Tibial artery (tissue), 4 donors: ENCODE measurements at regions not wholly inside any gene's neighbourhood (a gene's known extent, or its start where the extent isn't known, plus 50 kb on each side); places are given as distances from the start of the nearest gene placed in this dataset.

ENCODE experiments used
- DNase-seq, 2 donors: peaks; one replicate each; pipeline ENCODE4 v3.0.0-alpha.2; 2019
- H3K27ac ChIP-seq, 2 donors: fragments of 200-600 bp; sonication (generic) in 1 of 2; 1 replicate in 1 of 2; 2 replicates in 1 of 2; pipeline ENCODE4 v1.5.1; 2018 to 2019; ENCODE audit warnings: mild to moderate bottlenecking in 1 of 2
- H3K27me3 ChIP-seq, 2 donors: fragments of 200-600 bp; sonication (generic) in 1 of 2; one replicate each; pipeline versions ENCODE4 v1.5.1 to v1.6.0; 2016 to 2019
- H3K36me3 ChIP-seq, 3 donors: fragments of 200-600 bp; sonication (generic) in 2 of 3; one replicate each; pipeline ENCODE4 v1.5.1; 2016 to 2019; ENCODE audit warnings: mild to moderate bottlenecking in 2 of 3
- H3K4me1 ChIP-seq, 4 donors: fragments of 200-600 bp; sonication (generic) in 2 of 4; 1 replicate in 3 of 4; 2 replicates in 1 of 4; pipeline ENCODE4 v1.5.1; 2016 to 2019
- H3K4me3 ChIP-seq, 2 donors: fragments of 200-600 bp; sonication (generic) in 1 of 2; 1 replicate in 1 of 2; 2 replicates in 1 of 2; pipeline ENCODE4 v1.5.1; 2018 to 2019; ENCODE audit warnings: mild to moderate bottlenecking in 2 of 2
- H3K9me3 ChIP-seq, 3 donors: fragments of 200-600 bp; sonication (generic) in 1 of 3; one replicate each; pipeline ENCODE4 v1.5.1; 2016 to 2019
- intact Hi-C: fragments of 100-400 bp; cut with DNase I; formaldehyde crosslinking; loops from one replicate; pipeline ENCODE4 v1.15.0; 2023; ENCODE audit warnings: low total_unique reads
- TF ChIP-seq, protein P1 (sequence below), 2 experiments: fragments of 200-600 bp in 1 of 2; fragments of 450-650 bp in 1 of 2; IDR thresholded peaks; one replicate each; pipeline ENCODE4 v1.5.1; 2017 to 2019; ENCODE audit warnings: antibody characterized with exemption in 2 of 2, mild to moderate bottlenecking in 1 of 2, moderate library complexity in 1 of 2

DNA sequence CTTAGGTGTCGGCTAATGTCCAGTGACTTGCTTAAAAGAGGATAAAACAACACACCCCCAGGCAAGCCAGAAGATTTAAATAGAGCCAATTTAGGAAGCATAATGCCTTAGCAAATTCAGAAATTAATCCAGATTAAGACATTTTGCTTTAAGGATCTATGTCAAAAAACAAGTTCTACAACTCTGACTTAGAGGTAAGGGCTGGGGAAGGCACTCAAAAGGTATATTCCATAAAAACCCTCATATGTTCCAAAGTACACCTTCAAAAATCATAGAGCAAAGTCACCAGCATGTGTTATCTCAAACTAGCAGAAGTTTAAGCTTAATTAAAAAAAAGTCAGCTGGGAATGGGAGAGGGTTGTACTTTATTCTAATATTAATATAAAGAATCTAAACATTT, 206.4 kb downstream of the NOL4 start:
- Histone ChIP-seq H3K27me3 (no peaks in the 10 kb centered on the region), H3K9me3 (no peaks in the 10 kb centered on the region), H3K4me1 (no peaks in the 10 kb centered on the region), H3K27ac (no peak overlapping the region), H3K4me3 (no peak overlapping the region), H3K36me3 (no peaks in the 10 kb centered on the region)
- intact Hi-C loops = no loop called here
- DNase-seq = no peak
- TF ChIP-seq, protein P1, sequence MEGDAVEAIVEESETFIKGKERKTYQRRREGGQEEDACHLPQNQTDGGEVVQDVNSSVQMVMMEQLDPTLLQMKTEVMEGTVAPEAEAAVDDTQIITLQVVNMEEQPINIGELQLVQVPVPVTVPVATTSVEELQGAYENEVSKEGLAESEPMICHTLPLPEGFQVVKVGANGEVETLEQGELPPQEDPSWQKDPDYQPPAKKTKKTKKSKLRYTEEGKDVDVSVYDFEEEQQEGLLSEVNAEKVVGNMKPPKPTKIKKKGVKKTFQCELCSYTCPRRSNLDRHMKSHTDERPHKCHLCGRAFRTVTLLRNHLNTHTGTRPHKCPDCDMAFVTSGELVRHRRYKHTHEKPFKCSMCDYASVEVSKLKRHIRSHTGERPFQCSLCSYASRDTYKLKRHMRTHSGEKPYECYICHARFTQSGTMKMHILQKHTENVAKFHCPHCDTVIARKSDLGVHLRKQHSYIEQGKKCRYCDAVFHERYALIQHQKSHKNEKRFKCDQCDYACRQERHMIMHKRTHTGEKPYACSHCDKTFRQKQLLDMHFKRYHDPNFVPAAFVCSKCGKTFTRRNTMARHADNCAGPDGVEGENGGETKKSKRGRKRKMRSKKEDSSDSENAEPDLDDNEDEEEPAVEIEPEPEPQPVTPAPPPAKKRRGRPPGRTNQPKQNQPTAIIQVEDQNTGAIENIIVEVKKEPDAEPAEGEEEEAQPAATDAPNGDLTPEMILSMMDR (IDR thresholded peaks at IDR 0.05) = no peak

GRCh38 chr18:34003687-34004086, 221.0 kb downstream of the NOL4 start:
- H3K4me3 ChIP-seq = no peak overlapping the region
- H3K9me3 ChIP-seq = no peaks in the 10 kb centered on the region
- no peak overlapping the region for H3K27ac ChIP-seq
- H3K4me1 ChIP-seq = no peaks in the 10 kb centered on the region
- no peak for DNase-seq
- intact Hi-C loops = loop anchor here (1.0 kb wide), 1 partner anchor 8 kb away; no protein-coding TSS in a partner anchor
- TF ChIP-seq, protein P1 (IDR thresholded peaks at IDR 0.05) = no peak
- H3K36me3 ChIP-seq = no peaks in the 10 kb centered on the region
- H3K27me3 ChIP-seq = no peaks in the 10 kb centered on the region

GRCh38 chr18:34002130-34002529, 222.6 kb downstream of the NOL4 start:
- Histone ChIP-seq H3K36me3 (no peaks in the 10 kb centered on the region), H3K4me3 (no peak overlapping the region), H3K9me3 (no peaks in the 10 kb centered on the region), H3K27me3 (no peaks in the 10 kb centered on the region), H3K27ac (no peak overlapping the region), H3K4me1 (no peaks in the 10 kb centered on the region)
- DNase-seq = no peak
- TF ChIP-seq, protein P1 (IDR thresholded peaks at IDR 0.05) = no peak
- intact Hi-C loops = no loop called here

DNA sequence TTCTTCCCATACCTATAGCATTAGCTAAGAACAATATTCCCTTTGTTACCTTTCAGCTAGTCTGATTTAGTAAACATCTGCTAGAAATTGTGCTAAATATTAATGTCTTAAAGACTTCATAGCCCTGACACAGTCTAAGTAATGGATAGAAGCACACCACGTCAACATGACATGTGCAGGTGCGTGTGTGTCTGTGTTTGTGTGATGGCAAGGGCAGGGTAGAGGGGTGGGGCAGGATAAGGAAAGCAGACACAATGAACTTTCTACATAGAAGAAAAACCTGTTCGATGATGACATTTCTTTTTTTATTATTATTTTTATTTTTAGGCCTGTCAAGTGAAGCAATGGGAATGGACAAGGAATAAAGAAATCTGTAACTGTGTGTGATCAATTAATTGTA, 223.3 kb downstream of the NOL4 start:
- H3K4me1 ChIP-seq = no peaks in the 10 kb centered on the region
- H3K27ac ChIP-seq = no peak overlapping the region
- no peak for DNase-seq
- TF ChIP-seq, protein P1 (IDR thresholded peaks at IDR 0.05) = no peak
- no peaks in the 10 kb centered on the region for H3K36me3 ChIP-seq
- intact Hi-C loops = no loop called here
- H3K9me3 ChIP-seq = no peaks in the 10 kb centered on the region
- H3K27me3 ChIP-seq = no peaks in the 10 kb centered on the region
- no peak overlapping the region for H3K4me3 ChIP-seq

GRCh38 chr18:33987206-33987605, 237.5 kb downstream of the NOL4 start:
- Histone ChIP-seq H3K9me3 (no peaks in the 10 kb centered on the region), H3K27ac (no peak overlapping the region), H3K4me1 (no peaks in the 10 kb centered on the region), H3K27me3 (no peaks in the 10 kb centered on the region), H3K36me3 (no peaks in the 10 kb centered on the region), H3K4me3 (no peak overlapping the region)
- TF ChIP-seq, protein P1 (IDR thresholded peaks at IDR 0.05) = no peak
- intact Hi-C loops = no loop called here
- DNase-seq = no peak

DNA sequence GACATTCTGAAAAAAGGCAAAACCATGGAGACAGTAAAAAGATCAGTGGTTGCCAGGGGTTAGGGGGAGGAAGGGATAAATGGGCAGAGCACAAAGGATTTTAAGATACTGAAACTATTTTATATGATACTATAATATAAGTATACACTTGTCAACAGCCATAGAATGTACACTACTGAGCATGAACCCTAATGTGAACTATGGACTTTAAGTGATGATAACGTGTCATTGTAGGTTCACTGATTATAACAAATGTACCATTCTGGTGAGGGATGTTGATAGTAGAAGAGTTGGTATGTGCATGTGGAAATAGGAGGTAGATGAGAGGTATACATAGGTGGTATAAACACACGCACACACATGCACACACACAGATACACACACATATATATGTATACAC, 241.6 kb downstream of the NOL4 start:
- no peak for DNase-seq
- no peaks in the 10 kb centered on the region for H3K36me3 ChIP-seq
- intact Hi-C loops = no loop called here
- no peak overlapping the region for H3K27ac ChIP-seq
- no peak overlapping the region for H3K4me3 ChIP-seq
- TF ChIP-seq, protein P1 (IDR thresholded peaks at IDR 0.05) = no peak
- H3K4me1 ChIP-seq = no peaks in the 10 kb centered on the region
- no peaks in the 10 kb centered on the region for H3K9me3 ChIP-seq
- no peaks in the 10 kb centered on the region for H3K27me3 ChIP-seq
